ENCODE measurements at regions not wholly inside any gene's neighbourhood (a gene's known extent, or its start where the extent isn't known, plus 50 kb on each side); places are given as distances from the start of the nearest gene placed in this dataset.

- TF ChIP-seq CTCF (conservative IDR thresholded peaks at IDR 0.05; ENCODE audit: low read depth, low read length) (no peak), USF2 (IDR thresholded peaks at IDR 0.05; ENCODE audit: low read depth, low read length) (no peak), POLR2A (IDR thresholded peaks at IDR 0.05; ENCODE audit: low read depth, low read length) (no peak), RAD21 (IDR thresholded peaks at IDR 0.05; ENCODE audit: low read length) (no peak), MXI1 (IDR thresholded peaks at IDR 0.05; ENCODE audit: borderline replicate concordance, low read depth, low read length) (no peak), NFE2L2 (IDR thresholded peaks at IDR 0.05; ENCODE audit: low read depth, low read length) (no peak), SMC3 (IDR thresholded peaks at IDR 0.05; ENCODE audit: low read depth, low read length) (no peak), CEBPB (IDR thresholded peaks at IDR 0.05; ENCODE audit: low read depth, low read length) (no peak), BHLHE40 (IDR thresholded peaks at IDR 0.05; ENCODE audit: low read depth, low read length) (no peak), MAFK (IDR thresholded peaks at IDR 0.05; ENCODE audit: low read depth, low read length) (no peak), CHD1 (IDR thresholded peaks at IDR 0.05; ENCODE audit: low read depth, low read length) (no peak), FOS (IDR thresholded peaks at IDR 0.05; ENCODE audit: low read depth, low read length) (no peak), RFX5 (IDR thresholded peaks at IDR 0.05; ENCODE audit: low read depth, low read length) (no peak)
These were observed 736.5 kb downstream of the CETN3 start for GRCh38 chr5:89673019-89673418.
